GM21423 (cell line): ENCODE measurements at regions not wholly inside any gene's neighbourhood (a gene's known extent, or its start where the extent isn't known, plus 50 kb on each side); places are given as distances from the start of the nearest gene placed in this dataset.
"Not testable (repeated sequence)": the region's sequence is repeated elsewhere in the genome, so short reads cannot be mapped to it uniquely, and the experiment has no call there.

Experiments
- ATAC-seq: cut with Tn5 transposase; IDR thresholded peaks from one replicate; pipeline ENCODE4 v1.9.1; 2021; ENCODE audit warnings: mild to moderate bottlenecking, moderate library complexity; ENCODE audit not compliant: unreplicated experiment

GRCh38 chr1:73772941-73773340 lies 425.0 kb downstream of the LRRIQ3 start:
- ATAC-seq = no peak

DNA sequence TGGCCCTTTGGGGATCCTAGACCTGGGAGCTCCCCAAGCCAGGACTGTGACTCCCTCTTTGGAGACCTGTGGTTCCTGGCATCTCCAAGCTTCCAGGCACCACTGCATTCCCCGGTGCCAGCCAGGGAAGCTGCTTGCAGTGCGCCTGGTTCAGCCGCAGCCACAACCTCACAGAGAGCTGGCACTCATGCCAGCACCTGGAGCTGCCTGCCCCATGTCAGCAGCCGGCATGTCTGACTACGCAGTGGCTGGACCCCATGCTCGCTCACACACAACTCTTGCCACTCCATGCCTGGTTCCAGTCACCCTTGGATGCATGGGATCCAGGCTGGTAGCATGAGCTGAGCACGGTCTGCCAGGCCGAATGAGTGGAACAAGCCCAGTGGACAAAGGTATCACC lies 426.6 kb downstream of the LRRIQ3 start:
- ATAC-seq = no peak

- ATAC-seq = no peak
These were observed 427.7 kb downstream of the LRRIQ3 start for GRCh38 chr1:73770109-73770905.

DNA sequence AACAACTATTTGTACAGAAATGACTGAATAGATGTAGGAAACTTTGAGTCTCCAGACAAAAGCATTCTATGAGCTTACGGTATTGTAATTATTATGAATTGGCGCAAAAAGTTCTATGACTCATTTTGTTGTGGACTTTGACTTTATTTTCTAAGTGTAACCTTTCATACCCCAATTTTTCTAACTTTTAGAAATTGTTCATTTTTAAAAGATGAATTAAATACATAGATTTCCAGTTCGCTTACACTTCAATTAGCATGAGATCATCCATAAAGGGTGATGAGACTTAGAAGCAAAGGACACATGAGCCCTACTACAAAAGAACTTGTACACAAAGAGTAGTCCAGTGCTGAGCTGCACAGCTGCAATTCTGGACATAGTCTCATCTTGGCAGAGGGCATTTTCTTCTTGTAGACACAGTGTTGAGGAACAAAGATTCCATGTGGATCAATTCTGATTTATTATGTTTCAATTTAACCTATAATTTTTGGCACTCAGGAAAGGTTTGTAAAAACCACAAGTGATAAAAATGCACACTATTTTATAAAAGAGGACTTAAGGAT lies 431.1 kb downstream of the LRRIQ3 start:
- ATAC-seq = no peak

DNA sequence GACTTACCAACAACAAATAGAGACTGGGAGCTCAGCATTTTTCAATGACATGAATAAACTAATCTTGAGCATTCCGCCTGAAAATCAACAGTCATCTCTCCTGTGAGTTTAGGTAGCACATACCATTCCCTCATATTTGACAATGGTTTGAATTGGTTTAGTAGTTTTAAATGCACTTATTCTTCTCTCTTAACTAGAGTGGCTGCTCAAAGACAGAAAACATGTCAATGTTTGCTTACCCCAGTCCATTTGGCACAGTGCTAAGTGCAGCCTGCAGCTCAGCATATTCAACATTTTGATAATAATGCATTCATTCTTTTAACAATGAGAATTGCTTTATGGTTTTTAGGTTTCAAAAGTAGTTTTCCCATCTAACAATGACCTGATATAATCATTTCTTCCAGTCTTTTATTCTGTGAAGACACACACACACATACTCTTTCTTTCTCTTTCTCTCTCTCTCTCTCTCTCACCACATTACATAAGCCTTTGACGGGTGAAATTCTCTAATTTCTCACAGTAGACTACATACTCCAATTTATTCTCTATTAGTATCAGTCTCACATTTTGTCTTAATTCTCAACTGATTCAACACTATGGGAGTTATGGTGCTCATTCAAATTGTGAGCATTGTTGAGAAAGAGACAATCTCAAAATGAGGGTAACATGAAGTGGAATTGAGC lies 432.3 kb downstream of the LRRIQ3 start:
- ATAC-seq = no peak

DNA sequence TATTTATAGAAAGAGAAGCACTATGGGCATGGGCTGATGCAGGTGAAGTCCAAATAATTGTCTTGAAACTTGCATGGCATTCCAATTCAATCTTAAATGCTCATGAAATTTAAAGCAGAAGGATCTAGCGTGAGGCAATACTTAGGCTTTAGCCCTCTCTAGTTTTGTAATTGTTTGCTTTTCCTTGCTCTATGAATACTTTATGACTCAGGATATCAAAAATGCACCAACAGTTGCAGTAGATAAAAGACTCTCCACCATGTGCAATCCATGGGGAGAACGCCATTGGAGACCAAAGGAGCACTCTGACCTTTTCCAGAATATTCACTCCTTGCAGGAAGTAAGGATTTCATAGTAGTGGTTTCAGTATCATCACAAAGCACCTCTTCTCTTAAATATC lies 436.4 kb downstream of the LRRIQ3 start:
- ATAC-seq = no peak

DNA sequence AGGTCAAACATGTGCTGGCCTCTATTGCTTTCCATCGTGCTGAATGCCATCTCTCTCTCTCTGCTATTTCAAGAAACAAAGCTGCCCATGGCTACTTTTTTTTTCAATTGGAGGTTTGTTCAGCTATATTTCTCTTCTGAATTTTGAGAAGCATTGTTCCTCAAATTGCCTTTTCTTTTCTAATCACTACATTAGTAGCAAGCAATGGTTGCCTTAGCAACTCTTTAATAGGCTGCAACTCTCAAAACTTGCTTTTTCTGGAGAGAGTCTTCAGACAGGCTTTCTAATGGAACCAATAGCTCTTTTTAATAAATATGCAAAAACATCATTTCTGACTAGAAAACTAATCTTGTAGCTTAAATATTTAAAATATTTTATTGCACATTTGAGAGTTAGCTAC lies 439.0 kb downstream of the LRRIQ3 start:
- no peak for ATAC-seq

DNA sequence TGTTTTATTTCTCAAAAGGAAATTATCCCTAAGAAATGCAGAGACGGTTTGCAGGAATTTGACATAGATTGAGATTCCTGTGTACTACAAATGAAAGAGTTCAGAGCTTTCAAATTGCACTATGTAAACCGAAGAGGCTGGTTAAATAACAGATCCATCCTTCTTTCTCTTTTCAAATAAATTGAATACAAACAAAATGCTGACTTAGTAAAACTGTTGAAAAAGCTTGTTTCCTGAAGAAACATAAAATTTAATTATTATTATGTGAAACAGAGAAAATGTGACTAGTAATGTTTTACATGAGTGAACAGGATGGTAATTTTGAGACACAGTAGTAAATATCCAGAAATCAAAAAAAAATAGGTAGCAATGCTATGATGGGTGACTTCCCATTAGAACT lies 441.2 kb downstream of the LRRIQ3 start:
- no peak for ATAC-seq

DNA sequence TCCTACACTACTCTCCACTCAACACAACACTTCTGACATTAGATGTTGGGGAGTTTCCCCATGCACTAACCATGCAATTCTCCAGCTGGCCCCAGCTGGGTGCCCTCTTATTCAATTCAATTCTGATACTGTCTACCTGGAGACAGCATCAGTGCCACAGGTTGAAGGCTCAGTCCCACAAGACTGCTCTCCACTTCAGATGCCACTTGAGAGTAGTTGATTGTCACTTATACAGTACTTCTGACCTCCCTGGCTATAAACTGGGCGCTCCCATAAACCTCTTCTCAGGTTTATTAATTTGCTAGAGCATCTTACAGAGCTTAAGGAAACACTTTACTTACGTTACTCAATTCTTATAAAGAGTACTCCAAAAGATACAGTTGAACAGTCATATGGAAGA lies 442.3 kb downstream of the LRRIQ3 start:
- ATAC-seq = no peak

- no peak for ATAC-seq
These were observed 448.0 kb downstream of the LRRIQ3 start for GRCh38 chr1:73749996-73750395.

DNA sequence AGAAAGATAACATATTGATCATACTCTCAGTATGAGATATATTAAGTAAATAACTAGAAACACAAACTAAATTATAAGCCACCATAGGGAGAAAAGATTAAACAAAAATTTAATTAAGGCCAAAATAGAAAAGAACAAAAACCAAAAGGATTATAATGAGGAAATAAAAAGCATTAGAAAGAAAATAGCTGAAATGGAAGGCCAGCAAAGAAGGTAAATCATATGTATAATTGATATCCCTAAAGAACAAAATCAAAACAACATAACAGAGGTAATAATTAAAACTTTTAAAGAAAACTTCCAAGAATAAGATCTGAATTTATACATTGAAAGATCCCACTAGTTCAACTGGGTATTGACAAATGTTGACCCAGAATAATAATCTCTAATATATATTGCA lies 453.0 kb downstream of the LRRIQ3 start:
- no peak for ATAC-seq

GRCh38 chr1:73736125-73736524 lies 461.9 kb downstream of the LRRIQ3 start:
- no peak for ATAC-seq

DNA sequence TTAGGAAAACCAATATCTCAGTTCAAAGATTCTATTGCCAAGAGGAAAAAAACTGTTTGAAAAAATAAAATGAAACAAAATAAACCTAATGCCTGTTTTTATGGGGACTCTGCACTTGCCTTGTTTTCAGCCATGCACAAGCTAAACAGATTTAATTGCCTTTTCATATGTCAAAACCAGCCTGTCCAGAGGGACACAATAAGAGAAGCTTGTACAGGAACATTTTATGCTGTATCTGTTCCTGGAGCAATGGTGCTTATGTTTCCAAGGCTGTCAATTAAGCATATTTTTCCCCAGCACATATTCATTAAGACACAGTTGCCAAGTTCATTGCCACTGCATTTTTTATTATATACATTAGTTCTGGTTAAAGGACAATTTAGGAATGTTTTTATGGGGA lies 470.9 kb downstream of the LRRIQ3 start:
- ATAC-seq = no peak

GRCh38 chr1:73722055-73722454 lies 475.9 kb downstream of the LRRIQ3 start:
- ATAC-seq = no peak

DNA sequence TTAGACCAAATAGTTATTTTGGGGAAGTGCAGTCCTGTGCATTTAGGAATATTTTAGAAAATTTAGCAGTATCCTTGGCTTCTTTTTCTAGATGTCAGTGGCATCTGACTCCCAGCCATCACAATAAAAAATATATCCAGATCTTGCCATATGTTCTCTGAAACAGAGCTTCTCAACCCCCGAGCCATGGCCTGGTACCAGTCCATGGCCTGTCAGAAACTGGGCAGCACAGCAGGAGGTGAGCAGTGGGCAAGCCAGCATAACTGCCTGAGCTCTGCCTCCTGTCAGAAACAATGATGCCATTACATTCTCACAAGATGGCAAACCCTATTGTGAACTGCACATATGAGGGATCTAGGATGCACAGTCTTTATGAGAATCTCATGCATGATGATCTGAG lies 480.0 kb downstream of the LRRIQ3 start:
- ATAC-seq = no peak

DNA sequence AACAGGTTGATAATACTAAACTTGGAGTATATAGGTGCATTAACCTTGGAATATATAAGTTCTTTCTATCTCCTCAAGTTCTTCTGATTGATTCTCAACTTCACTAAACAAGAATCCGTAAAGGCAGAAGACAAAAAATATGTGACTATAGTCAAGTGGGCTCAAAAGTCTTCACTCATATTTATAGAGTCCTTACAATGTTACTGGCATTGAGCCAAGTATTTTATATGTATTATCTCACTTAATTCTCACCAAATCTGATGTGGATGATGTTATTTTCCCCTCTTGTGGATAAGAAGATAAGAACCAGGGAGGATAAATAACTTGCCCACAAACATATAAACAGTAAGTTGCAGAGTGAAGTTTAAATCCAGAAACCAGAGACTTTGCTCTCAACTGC lies 486.9 kb downstream of the LRRIQ3 start:
- ATAC-seq = no peak

DNA sequence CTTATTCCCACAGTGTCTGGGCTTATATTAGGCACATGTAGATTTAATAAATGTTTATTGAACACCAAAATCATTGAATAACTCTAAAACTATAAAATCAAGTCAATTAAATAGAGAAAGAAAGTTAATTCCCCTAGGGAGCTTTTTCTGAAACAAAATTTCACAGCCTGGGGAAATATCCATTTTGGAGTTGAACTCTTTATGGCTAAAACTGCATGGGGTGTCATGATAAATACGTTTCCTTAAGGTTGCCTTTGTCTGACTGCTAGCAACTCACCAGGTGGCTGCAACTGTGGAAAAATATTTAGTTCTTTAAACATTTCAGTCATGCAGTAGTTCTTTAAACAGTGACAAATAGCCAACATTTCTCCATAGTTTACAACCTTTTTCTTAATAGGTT lies 496.1 kb downstream of the LRRIQ3 start:
- ATAC-seq = no peak

DNA sequence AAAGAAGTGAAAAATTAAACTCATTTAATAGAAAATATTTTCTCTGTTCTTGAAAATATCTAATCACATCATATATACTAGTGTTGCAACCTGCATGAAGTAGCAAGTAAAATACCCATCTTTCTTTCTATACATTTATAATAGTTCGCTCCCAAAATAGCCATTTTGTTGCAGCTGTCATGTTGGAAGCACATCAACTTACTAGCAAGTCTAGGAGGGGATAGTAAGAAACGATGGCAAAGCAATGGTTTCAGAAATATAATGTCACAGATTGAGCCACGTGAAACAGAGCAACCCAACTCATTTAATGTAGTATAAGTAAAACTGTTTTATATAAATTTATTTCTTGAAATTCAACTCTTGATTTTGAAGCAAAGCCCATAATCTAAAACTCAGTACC lies 521.8 kb downstream of the LRRIQ3 start:
- ATAC-seq = no peak

GRCh38 chr1:73674945-73675561 lies 522.9 kb downstream of the LRRIQ3 start:
- ATAC-seq = peak; percentile 53

DNA sequence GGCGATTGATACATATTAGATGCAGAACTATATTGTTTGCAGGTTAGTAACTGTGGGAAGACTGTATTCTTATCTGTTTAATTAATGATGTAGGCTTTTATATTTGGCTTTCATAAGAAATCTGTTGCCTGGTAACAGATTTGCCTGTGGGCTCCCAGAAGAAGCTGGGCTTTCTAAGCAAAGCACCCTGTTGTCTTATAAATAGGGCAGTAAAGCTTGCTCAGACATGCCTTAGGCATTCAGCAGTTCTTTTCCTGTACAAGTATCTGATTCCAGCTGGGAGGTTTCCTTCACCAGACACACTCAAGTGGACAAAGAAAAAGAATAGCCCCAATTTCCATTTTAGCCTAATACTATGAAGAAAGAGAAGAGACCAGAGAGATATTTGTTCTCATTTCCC lies 524.0 kb downstream of the LRRIQ3 start:
- no peak for ATAC-seq

DNA sequence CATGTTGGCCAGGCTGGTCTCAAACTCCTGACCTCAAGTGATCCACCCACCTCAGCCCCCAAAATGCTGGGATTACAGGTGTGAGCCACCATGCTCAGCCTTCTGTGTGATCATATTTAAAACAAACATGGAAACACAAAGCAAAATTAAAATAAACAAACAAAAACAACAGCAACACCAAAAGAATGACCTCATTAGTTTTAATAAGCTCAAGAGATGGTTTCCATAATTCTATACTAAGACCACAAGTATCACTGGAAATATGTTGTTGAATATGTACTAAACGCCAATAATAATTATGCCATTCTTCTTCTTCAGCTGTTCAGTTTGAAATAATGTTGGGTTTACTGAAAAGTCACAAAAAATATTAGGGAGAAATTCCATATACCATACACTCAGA lies 526.4 kb downstream of the LRRIQ3 start:
- ATAC-seq = no peak

DNA sequence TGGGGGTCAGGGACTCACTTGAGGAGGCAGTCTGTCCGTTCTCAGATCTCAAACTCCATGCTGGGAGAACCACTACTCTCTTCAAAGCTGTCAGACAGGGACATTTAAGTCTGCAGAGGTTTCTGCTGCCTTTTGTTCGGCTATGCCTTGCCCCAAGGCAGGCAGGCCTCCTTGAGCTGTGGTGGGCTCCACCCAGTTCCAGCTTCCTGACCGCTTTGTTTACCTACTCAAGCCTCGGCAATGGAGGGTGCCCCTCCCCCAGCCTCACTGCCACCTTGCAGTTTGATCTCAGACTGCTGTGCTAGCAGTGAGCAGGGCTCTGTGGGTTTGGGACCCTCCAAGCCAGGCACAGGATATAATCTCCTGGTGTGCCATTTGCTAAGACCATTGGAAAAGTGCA lies 530.0 kb downstream of the LRRIQ3 start:
- not testable (repeated sequence) for ATAC-seq
